WERI-Rb-1 (cell line): ENCODE measurements at regions not wholly inside any gene's neighbourhood (a gene's known extent, or its start where the extent isn't known, plus 50 kb on each side); places are given as distances from the start of the nearest gene placed in this dataset.

ENCODE experiments used
- DNase-seq: peaks from one replicate; pipeline ENCODE4 v3.0.0-alpha.2; 2020
- H3K27ac ChIP-seq: fragments of 250-450 bp; sonication (Bioruptor Pico); 2 replicates; pipeline ENCODE4 v1.5.1; 2020; ENCODE audit warnings: mild to moderate bottlenecking, moderate library complexity
- H3K27me3 ChIP-seq: fragments of 250-450 bp; sonication (Bioruptor Pico); 2 replicates; pipeline ENCODE4 v1.5.1; 2021; ENCODE audit warnings: mild to moderate bottlenecking, low read depth, moderate library complexity; ENCODE audit not compliant: insufficient read depth, severe bottlenecking
- H3K36me3 ChIP-seq: fragments of 250-450 bp; sonication (Bioruptor Pico); 2 replicates; pipeline ENCODE4 v1.5.1; 2020; ENCODE audit warnings: mild to moderate bottlenecking, moderate library complexity
- H3K4me3 ChIP-seq: 2 replicates; pipeline ENCODE4 v1.5.1; 2011; ENCODE audit warnings: low read depth, mild to moderate bottlenecking, control low read depth, low read length
- H3K9me3 ChIP-seq: fragments of 250-450 bp; sonication (Bioruptor Pico); 2 replicates; pipeline ENCODE4 v1.5.1; 2021; ENCODE audit warnings: mild to moderate bottlenecking, moderate library complexity; ENCODE audit not compliant: severe bottlenecking
- CTCF ChIP-seq: IDR thresholded peaks from 2 replicates; pipeline ENCODE4 v1.5.1; 2011; ENCODE audit warnings: low read depth, mild to moderate bottlenecking, control low read depth, inconsistent platforms, low read length

GRCh38 chr7:142542105-142542504 is 207.2 kb upstream of the PRSS1 start:
- H3K27ac ChIP-seq, result no peak overlapping the region
- no peaks in the 10 kb centered on the region for H3K9me3 ChIP-seq
- no peak for TF ChIP-seq CTCF
- DNase-seq, result no peak
- no peak overlapping the region for H3K4me3 ChIP-seq
- H3K27me3 ChIP-seq, result no peaks in the 10 kb centered on the region
- H3K36me3 ChIP-seq, result no peaks in the 10 kb centered on the region

- Histone ChIP-seq H3K4me3 (no peak overlapping the region), H3K27me3 (no peaks in the 10 kb centered on the region), H3K27ac (no peak overlapping the region), H3K36me3 (no peaks in the 10 kb centered on the region), H3K9me3 (no peaks in the 10 kb centered on the region)
- DNase-seq, result no peak
- no peak for TF ChIP-seq CTCF
Measured at GRCh38 chr7:142540371-142540770, 208.9 kb upstream of the PRSS1 start.

DNA sequence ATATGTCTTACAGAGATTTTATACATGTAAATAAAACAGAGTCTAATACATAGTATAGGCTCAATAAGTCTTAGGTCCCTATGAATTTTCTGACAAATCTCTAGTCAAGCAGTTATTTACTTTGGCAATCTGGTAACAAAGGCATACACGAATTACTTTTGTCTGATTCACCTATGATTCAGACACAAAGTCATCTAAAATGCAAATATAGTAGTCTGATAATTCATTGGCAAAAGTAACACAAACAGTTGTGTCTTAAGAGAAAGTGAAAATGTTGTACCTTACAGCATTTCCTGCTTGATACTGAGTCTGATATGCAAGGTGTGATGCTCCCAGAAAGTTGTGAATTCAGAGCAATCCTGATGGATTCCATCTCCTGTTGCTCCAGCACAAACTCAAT is 209.4 kb upstream of the PRSS1 start:
- DNase-seq, result no peak
- no peaks in the 10 kb centered on the region for H3K9me3 ChIP-seq
- no peak for TF ChIP-seq CTCF
- no peak overlapping the region for H3K27ac ChIP-seq
- no peak overlapping the region for H3K4me3 ChIP-seq
- no peaks in the 10 kb centered on the region for H3K36me3 ChIP-seq
- H3K27me3 ChIP-seq, result no peaks in the 10 kb centered on the region

GRCh38 chr7:142537760-142538159 is 211.5 kb upstream of the PRSS1 start:
- no peaks in the 10 kb centered on the region for H3K36me3 ChIP-seq
- TF ChIP-seq CTCF, result no peak
- DNase-seq, result no peak

DNA sequence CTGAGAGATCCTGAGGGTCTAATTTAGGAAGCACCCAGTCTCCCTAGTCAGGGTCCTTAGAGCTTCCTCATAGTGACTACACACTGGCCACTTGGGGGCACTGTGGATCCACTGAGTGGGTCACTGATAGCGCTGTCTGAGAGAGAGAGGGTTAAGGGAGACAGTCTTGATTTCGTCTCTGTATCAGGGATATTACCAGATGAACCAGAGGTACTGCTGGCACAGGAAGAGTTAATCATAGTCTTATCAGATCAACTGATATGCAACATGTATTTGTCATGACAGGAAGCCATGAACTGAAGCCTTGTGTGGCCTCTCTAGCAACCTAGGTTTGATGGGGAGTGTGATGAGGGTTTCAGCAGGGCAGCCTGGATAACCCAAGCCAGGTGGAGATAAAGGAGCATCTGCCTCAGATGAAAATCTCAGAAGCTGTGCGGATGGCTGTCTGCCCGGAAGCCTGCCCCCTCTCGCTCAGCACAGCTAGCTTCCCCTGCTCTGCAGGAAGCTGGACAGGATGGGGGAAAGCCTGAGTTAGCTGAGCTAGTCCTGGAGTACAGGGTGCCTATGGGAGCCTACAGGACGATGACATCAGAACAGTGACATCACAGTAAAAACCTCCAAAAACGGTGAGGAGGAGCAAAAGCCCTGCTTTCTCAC is 214.0 kb upstream of the PRSS1 start:
- Histone ChIP-seq H3K9me3 (no peaks in the 10 kb centered on the region), H3K36me3 (no peaks in the 10 kb centered on the region), H3K27me3 (no peaks in the 10 kb centered on the region), H3K27ac (peak overlapping the region; percentile 41), H3K4me3 (peak overlapping the region; percentile 16)
- peak; percentile 88 for DNase-seq
- TF ChIP-seq CTCF, result peak; percentile 82

More at GRCh38 chr7:142537760-142538159, 211.5 kb upstream of the PRSS1 start:
- Histone ChIP-seq H3K9me3 (no peaks in the 10 kb centered on the region), H3K27me3 (no peaks in the 10 kb centered on the region), H3K4me3 (no peak overlapping the region), H3K27ac (no peak overlapping the region)

- no peak for TF ChIP-seq CTCF
- no peaks in the 10 kb centered on the region for H3K9me3 ChIP-seq
- no peaks in the 10 kb centered on the region for H3K27me3 ChIP-seq
- peak overlapping the region; percentile 16; the same call in 1 of the 2 replicates for H3K4me3 ChIP-seq
- no peak overlapping the region for H3K27ac ChIP-seq
- no peaks in the 10 kb centered on the region for H3K36me3 ChIP-seq
- DNase-seq, result no peak
Measured at GRCh38 chr7:142534726-142535122, 214.5 kb upstream of the PRSS1 start.
